GM23248 (cell line): ENCODE measurements at regions not wholly inside any gene's neighbourhood (a gene's known extent, or its start where the extent isn't known, plus 50 kb on each side); places are given as distances from the start of the nearest gene placed in this dataset.

Experiments
- EZH2 ChIP-seq: fragments of 200-600 bp; sonication (generic); IDR thresholded peaks from 2 replicates; pipeline ENCODE4 v1.6.1; 2018; ENCODE audit warnings: antibody characterized with exemption, mild to moderate bottlenecking; ENCODE audit not compliant: insufficient read depth, poor library complexity, severe bottlenecking
- EZH2phosphoT487 ChIP-seq: fragments of 200-600 bp; sonication (generic); IDR thresholded peaks from 2 replicates; pipeline ENCODE4 v1.6.1; 2018; ENCODE audit warnings: antibody characterized with exemption, moderate library complexity, mild to moderate bottlenecking, low read depth; ENCODE audit not compliant: insufficient read depth

DNA sequence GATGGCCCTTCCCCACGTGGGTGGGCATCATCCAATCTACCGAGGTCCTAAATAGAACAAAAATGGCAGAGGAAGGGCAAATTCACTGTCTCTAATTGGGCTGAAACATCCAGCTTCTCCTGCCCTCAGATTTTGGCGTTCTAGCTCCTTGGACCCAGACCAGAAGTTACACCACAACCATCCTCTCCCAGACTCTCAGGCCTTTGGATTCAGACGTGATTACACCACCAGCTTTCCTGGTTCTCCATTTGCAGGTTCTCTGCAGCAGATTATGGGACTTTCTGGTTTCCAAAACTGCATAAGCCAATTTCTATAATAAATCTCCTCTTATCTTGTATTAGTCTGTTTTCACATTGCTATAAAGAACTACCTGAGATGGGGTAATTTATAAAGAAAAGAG lies 73.6 kb upstream of the STARD4 start:
- TF ChIP-seq EZH2phosphoT487 (no peak), EZH2 (no peak)
